GM20431 (cell line): ENCODE measurements at regions not wholly inside any gene's neighbourhood (a gene's known extent, or its start where the extent isn't known, plus 50 kb on each side); places are given as distances from the start of the nearest gene placed in this dataset.
"Not testable (repeated sequence)": the region's sequence is repeated elsewhere in the genome, so short reads cannot be mapped to it uniquely, and the experiment has no call there.

ENCODE experiments used
- in situ Hi-C: fragments of 300-500 bp; cut with MseI, MboI; formaldehyde crosslinking; loops from one replicate; pipeline ENCODE4 v1.15.0; 2020; ENCODE audit warnings: low sequenced_read_pairs; ENCODE audit not compliant: unreplicated experiment

- in situ Hi-C loops = no loop called here
These were observed 198.9 kb downstream of the BMP4 start for GRCh38 chr14:53757732-53758131.

- in situ Hi-C loops = no loop called here
These were observed 205.0 kb downstream of the BMP4 start for GRCh38 chr14:53751650-53752049.

- in situ Hi-C loops = no loop called here
These were observed 207.9 kb downstream of the BMP4 start for GRCh38 chr14:53748691-53749090.

GRCh38 chr14:53744857-53745256 is 211.8 kb downstream of the BMP4 start:
- in situ Hi-C loops = no loop called here

GRCh38 chr14:53743371-53743770 is 213.3 kb downstream of the BMP4 start:
- in situ Hi-C loops = no loop called here

- in situ Hi-C loops = no loop called here
These were observed 214.4 kb downstream of the BMP4 start for GRCh38 chr14:53742233-53742620.

- in situ Hi-C loops = no loop called here
These were observed 215.0 kb downstream of the BMP4 start for GRCh38 chr14:53741479-53742232.

GRCh38 chr14:53740570-53740969 is 216.1 kb downstream of the BMP4 start:
- in situ Hi-C loops = no loop called here

GRCh38 chr14:53735916-53736315 is 220.7 kb downstream of the BMP4 start:
- in situ Hi-C loops = no loop called here

- in situ Hi-C loops = no loop called here
These were observed 233.4 kb downstream of the BMP4 start for GRCh38 chr14:53723221-53723620.

- in situ Hi-C loops = no loop called here
These were observed 237.1 kb downstream of the BMP4 start for GRCh38 chr14:53719536-53719935.

- in situ Hi-C loops = no loop called here
These were observed 240.0 kb downstream of the BMP4 start for GRCh38 chr14:53716578-53716977.

- in situ Hi-C loops = no loop called here
These were observed 241.4 kb downstream of the BMP4 start for GRCh38 chr14:53715193-53715721.

- in situ Hi-C loops = no loop called here
These were observed 242.0 kb downstream of the BMP4 start for GRCh38 chr14:53714495-53715192.

- in situ Hi-C loops = not testable (repeated sequence)
These were observed 243.7 kb downstream of the BMP4 start for GRCh38 chr14:53712901-53713300.

- in situ Hi-C loops = no loop called here
These were observed 245.4 kb downstream of the BMP4 start for GRCh38 chr14:53711205-53711604.

- in situ Hi-C loops = no loop called here
These were observed 246.0 kb downstream of the BMP4 start for GRCh38 chr14:53710615-53711014.

- in situ Hi-C loops = no loop called here
These were observed 247.2 kb downstream of the BMP4 start for GRCh38 chr14:53709381-53709780.

GRCh38 chr14:53703457-53703856 is 253.2 kb downstream of the BMP4 start:
- in situ Hi-C loops = no loop called here

- in situ Hi-C loops = no loop called here
These were observed 255.3 kb downstream of the BMP4 start for GRCh38 chr14:53701108-53701875.
